GM06990 (cell line): ENCODE measurements at regions not wholly inside any gene's neighbourhood (a gene's known extent, or its start where the extent isn't known, plus 50 kb on each side); places are given as distances from the start of the nearest gene placed in this dataset.

ENCODE experiments used
- DNase-seq: peaks from one replicate; pipeline ENCODE4 v3.0.0-alpha.2; 2011; ENCODE audit not compliant: insufficient read length; ENCODE audit errors: extremely low read depth
- H3K27me3 ChIP-seq: replicated peaks from 2 replicates; pipeline ENCODE4 v1.6.0; 2011; ENCODE audit warnings: low read length; ENCODE audit not compliant: control insufficient read depth, insufficient read depth
- H3K36me3 ChIP-seq: 2 replicates; pipeline ENCODE4 v1.5.1; 2011; ENCODE audit warnings: low read length; ENCODE audit not compliant: control insufficient read depth, insufficient read depth
- H3K4me3 ChIP-seq: replicated peaks from 2 replicates; pipeline ENCODE4 v1.5.1; 2011; ENCODE audit warnings: low read depth, mild to moderate bottlenecking, control low read depth, low read length
- TF ChIP-seq, protein P1 (sequence below): IDR thresholded peaks from 2 replicates; pipeline ENCODE4 v1.5.1; 2011; ENCODE audit warnings: low read length, control low read depth, mild to moderate bottlenecking, inconsistent platforms; ENCODE audit not compliant: insufficient read depth, poor library complexity, severe bottlenecking

GRCh38 chrX:45400027-45400779 lies 199.5 kb upstream of the DIPK2B start:
- no peaks in the 10 kb centered on the region for H3K27me3 ChIP-seq
- H3K4me3 ChIP-seq, result no peak overlapping the region
- TF ChIP-seq, protein P1, sequence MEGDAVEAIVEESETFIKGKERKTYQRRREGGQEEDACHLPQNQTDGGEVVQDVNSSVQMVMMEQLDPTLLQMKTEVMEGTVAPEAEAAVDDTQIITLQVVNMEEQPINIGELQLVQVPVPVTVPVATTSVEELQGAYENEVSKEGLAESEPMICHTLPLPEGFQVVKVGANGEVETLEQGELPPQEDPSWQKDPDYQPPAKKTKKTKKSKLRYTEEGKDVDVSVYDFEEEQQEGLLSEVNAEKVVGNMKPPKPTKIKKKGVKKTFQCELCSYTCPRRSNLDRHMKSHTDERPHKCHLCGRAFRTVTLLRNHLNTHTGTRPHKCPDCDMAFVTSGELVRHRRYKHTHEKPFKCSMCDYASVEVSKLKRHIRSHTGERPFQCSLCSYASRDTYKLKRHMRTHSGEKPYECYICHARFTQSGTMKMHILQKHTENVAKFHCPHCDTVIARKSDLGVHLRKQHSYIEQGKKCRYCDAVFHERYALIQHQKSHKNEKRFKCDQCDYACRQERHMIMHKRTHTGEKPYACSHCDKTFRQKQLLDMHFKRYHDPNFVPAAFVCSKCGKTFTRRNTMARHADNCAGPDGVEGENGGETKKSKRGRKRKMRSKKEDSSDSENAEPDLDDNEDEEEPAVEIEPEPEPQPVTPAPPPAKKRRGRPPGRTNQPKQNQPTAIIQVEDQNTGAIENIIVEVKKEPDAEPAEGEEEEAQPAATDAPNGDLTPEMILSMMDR, result no peak
- no peak for DNase-seq
- no peaks in the 10 kb centered on the region for H3K36me3 ChIP-seq

DNA sequence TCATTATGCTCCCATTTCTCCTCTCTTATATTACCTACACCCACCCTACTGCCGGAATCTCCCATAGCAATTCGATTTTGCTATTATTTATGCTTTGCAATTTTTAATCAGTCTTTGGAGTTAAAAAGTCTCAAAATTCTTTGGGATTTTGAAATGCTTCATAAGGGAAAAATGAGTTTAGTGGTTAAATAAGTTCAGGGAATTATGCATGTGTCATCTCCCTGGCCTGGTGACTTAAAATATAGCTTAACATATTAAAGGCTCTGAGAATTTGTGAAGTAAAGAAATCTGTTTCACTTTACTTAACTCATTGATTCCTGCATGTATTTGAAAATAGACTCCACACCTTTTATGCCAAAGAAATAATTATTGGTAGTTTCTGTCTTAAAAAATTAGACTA lies 185.1 kb upstream of the DIPK2B start:
- no peak for DNase-seq
- no peaks in the 10 kb centered on the region for H3K36me3 ChIP-seq
- no peak overlapping the region for H3K4me3 ChIP-seq
- TF ChIP-seq, protein P1, result no peak
- H3K27me3 ChIP-seq, result no peaks in the 10 kb centered on the region

DNA sequence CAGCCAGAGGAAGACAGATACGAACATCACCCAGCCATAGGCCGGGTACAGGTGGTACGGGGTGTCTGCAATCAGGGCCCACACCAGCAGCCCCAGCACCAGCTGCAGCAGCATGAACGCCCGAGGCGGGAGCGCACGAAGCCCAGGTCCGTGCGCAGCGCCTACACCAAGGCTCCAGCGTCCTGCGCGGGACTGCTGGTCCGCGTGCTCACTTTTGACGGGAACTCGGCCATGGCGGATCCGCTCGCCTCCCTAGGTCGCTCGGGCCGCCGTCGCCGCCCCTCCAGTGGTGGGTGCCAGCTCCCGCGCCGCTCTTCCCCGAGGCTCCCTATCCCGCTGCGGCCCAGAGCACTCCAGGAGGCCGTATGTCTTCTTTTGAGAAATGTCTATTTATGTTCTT lies 181.2 kb upstream of the DIPK2B start:
- Histone ChIP-seq H3K27me3 (no peaks in the 10 kb centered on the region), H3K36me3 (no peaks in the 10 kb centered on the region), H3K4me3 (no peak overlapping the region)
- DNase-seq, result no peak
- TF ChIP-seq, protein P1, result no peak

GRCh38 chrX:45381366-45381765 lies 180.7 kb upstream of the DIPK2B start:
- TF ChIP-seq, protein P1, result no peak
- no peaks in the 10 kb centered on the region for H3K36me3 ChIP-seq

DNA sequence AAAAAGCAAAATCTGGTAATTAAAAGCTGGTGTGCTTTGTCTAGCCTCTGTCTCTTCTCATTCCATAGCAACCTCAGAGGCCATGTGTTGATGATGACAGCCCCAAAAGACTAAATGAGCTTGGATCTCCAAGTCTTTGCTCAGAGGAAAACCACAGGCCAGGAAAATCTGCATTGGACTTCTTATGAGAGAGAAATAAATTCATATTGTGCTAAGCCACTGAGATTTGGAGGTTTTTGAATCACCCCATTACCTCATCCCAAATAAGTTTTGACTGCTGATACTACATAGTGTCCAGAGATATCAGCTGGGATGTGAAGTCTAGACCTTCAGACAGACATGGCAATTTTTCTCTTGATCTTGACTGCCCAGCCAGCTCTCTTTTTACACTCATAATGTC lies 178.6 kb upstream of the DIPK2B start:
- TF ChIP-seq, protein P1, result no peak
- no peaks in the 10 kb centered on the region for H3K36me3 ChIP-seq
- no peak for DNase-seq
- H3K27me3 ChIP-seq, result no peaks in the 10 kb centered on the region
- H3K4me3 ChIP-seq, result no peak overlapping the region

More at GRCh38 chrX:45381366-45381765, 180.7 kb upstream of the DIPK2B start:
- no peak for DNase-seq
- Histone ChIP-seq H3K4me3 (no peak overlapping the region), H3K27me3 (no peaks in the 10 kb centered on the region)
